Stimulated activated CD4-positive, alpha-beta T cell treated with anti-CD3 and anti-CD28 coated beads, Interleukin-4, amount 100 ng/mL, for 24 hours (primary cell): ENCODE measurements at regions not wholly inside any gene's neighbourhood (a gene's known extent, or its start where the extent isn't known, plus 50 kb on each side); places are given as distances from the start of the nearest gene placed in this dataset.
A peak's percentile ranks its signal among the peaks of the same experiment; 100 is the strongest.
"Not testable (repeated sequence)": the region's sequence is repeated elsewhere in the genome, so short reads cannot be mapped to it uniquely, and the experiment has no call there.

Source experiments
- DNase-seq: peaks from one replicate; pipeline ENCODE4 v3.0.0-alpha.2; 2020

DNA sequence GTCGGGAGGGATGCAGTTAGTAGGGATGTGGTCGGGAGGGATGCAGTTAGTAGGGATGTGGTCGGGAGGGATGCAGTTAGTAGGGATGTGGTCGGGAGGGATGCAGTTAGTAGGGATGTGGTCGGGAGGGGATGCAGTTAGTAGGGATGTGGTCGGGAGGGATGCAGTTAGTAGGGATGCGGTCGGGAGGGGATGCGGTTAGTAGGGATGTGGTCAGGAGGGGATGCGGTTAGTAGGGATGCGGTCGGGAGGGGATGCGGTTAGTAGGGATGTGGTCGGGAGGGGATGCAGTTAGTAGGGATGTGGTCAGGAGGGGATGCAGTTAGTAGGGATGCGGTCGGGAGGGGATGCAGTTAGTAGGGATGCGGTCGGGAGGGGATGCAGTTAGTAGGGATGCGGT is 96.2 kb downstream of the BDH1 start:
- not testable (repeated sequence) for DNase-seq

DNA sequence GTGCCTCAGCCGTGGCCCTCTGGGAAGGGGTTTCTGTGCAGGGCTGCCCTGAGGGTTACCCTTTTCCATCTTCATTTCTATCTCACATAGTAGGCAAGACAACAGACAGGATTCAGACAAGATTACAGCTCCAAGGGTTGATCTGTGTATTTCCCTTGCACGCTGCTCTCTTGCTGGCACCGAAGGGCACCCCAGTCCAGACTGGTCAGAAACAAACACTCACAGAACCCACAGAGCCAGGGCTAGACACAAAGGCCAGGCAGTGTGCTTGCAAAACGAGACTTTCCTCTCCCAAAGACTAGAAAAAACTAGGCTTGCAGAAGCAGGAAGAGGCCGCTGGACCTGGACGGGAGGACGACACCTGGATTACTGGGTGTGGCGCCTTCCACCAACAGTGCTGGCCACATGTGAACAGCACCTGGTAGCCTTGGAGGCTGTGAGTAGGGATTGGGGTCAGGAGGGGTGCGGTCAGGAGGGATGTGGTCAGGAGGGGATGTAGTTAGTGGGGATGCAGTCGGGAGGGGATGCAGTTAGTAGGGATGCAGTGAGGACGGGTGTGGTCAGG is 96.8 kb downstream of the BDH1 start:
- DNase-seq = no peak

DNA sequence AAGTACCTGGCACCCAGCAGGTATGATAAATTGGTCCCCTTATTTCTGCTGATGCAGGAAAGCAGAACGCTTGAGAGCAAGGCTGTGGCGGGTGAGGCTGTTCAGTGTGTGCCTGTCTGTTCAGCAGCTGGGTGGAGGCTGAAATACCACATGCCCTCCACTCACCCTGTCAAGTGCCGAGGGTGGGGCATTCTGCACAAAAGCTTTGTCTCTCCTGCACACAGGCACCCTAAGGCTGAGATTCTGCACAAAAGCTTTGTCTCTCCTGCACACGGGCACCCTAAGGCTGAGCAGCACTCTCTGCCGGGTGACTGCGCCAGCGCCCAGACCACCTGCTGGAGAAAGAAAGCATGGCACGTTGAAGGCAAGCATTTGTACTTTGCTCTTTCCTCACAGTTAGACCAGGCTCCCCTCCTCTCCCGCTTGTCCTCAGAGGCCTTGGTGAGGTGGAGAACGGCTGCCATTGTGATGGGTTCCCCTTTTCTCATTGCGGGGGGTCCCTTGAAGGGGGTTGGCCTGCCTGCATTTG is 97.5 kb downstream of the BDH1 start:
- peak; percentile 51 for DNase-seq

DNA sequence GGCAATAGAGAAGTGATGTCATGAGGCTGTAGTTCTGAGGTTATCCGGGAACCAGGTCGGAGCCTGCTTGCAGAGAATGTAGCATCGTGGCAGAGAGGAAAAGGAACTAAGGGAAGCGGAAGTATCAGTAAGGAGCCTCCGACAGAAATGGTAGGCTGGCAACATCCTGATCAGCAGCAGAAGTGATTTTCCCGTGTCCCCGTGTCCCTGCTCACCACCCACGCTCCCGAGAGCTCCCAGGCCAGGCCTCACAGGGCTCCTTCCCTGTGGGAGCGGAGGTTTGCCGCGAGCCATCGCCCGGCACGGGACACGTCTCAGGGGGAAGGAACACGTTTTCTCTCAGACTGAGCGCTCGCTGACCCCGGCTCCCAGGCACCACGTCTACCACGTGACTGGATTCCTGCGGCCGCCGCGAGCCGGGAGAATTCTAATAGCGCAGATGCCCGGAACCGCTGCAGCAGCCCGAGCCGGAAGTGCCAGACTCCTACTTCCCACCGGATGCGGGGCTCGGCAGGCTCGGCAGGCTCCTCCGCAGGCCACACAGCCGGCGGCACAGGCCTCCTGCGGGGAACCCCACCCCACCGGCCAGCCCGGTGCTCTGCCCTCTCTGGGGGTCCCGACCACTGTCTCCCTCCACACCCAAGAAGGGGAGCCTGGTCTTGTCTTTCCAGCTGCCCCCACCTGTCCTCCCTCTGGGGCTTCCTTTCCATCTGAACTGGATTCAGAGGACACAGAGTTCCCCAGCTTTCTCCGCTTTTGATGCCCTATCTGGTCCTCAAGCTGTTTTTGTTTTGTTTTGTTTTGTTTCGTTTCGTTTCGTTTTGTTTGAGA is 99.3 kb downstream of the BDH1 start:
- peak; percentile 52 for DNase-seq

DNA sequence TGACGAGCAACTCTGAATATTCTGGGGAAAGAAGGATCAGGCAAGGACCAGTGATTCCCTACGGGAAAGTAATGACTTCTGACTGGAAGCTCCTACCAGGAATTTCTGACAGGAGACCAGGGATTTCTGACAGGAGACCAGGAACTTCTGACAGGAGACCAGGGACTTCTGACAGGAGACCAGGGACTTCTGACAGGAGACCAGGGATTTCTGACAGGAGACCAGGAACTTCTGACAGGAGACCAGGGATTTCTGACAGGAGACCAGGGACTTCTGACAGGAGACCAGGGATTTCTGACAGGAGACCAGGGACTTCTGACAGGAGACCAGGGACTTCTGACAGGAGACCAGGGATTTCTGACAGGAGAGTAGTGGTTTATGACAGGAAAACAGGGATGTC is 100.9 kb downstream of the BDH1 start:
- DNase-seq = not testable (repeated sequence)

DNA sequence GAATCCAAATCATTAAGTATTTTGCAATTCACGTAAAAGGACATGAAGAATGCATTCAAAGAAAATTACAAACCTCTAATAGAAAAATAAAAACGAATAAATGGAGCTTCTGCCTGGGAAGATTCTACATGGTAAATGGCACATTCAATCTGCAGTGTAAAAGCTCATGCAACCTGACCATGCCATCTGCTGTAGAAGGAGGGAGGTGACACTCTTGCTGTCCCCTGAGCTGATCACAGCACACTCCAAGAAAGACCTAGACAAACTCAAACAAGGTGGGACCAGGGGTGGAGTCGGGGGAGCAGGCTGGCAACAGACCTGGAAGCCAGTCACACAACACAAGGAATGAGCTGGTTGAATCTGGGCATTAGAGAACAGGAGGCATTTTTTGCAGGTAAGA is 101.8 kb downstream of the BDH1 start:
- peak; percentile 7 for DNase-seq

DNA sequence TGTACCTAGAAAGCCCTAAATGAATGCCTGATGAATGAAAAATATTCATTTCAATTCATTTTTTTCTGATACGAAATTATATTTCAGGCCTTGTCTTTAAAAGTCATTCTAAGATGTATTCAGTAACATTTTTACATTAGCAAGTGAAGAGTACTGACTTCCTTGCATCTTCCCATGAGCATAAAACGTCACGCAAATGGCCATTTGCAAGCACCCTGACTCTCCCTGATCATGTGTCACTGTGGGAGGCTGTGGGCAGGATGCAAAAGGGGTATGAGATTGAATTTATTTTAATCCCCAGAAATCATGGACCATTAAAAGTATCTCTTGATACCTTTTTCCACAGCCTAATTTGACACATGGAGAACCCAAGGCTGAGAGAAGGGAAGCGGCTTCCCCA is 105.0 kb downstream of the BDH1 start:
- no peak for DNase-seq

GRCh38 chr3:197450308-197450707 is 105.5 kb downstream of the BDH1 start:
- DNase-seq = no peak

DNA sequence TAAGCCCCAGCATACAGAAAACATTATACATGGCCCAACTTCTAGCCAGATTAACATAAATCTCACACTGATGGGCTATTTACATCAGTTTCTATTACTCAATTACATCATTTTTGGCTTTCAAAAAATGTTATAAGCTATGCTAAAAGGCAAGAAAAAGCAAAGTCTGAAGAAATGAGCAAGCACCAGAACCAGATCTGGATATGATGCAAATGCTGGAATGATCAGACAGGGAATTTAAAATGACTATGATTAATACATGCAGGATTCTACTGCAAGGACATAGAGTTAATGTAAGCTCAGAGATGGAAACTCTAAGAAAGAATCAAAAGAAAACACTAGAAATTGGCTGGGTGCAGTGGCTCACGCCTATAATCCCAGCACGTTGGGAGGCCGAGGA is 106.6 kb downstream of the BDH1 start:
- not testable (repeated sequence) for DNase-seq

GRCh38 chr3:197447781-197448180 is 108.0 kb downstream of the BDH1 start:
- DNase-seq = not testable (repeated sequence)

- no peak for DNase-seq
Observed at GRCh38 chr3:197447057-197447456, 108.7 kb downstream of the BDH1 start.

DNA sequence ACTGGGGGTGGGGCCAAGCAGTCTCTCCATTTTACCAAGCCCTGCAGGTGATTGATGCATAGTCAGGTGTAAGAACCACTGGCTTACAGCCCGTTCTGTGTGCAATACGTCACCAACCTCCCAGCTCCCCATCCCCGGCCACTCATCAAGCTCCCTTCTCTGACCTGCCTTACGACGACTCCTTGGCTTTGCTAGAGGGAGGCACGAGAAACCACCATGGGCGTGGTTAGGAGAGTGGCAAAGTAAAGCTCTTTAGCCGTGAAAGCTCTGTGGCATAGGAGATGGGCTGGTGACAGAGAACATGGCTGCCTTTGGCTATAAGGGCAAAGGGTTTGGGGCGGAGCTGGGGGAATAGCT is 109.1 kb downstream of the BDH1 start:
- no peak for DNase-seq

GRCh38 chr3:197445896-197446699 is 109.7 kb downstream of the BDH1 start:
- DNase-seq = no peak

DNA sequence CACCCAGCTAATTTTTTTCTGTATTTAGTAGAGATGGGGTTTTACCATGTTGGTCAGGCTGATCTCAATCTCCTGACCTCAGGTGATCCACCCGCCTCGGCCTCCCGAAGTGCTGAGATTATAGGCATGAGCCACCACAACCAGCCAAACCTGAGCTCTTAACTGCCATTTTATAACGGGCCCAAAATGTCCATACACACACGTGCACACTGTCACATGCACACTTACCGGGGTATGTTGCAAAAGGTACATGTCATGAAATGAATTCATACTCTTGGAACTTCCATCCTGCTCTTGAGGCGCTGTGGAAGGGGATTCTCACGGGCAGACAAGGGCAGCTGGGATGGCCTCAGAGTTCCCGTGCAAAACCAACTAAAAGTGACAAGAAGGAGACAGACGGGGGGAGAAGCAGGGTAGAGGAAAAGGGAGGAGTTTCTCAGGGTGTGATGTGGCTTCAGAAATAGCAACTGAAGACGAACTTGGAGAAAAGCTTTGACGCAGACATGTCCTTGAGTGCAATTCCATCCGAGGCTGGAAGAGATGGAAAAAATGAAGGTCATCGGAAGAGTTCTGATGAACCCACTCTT is 110.9 kb downstream of the BDH1 start:
- DNase-seq = no peak

- no peak for DNase-seq
Observed at GRCh38 chr3:197443506-197443905, 112.3 kb downstream of the BDH1 start.

DNA sequence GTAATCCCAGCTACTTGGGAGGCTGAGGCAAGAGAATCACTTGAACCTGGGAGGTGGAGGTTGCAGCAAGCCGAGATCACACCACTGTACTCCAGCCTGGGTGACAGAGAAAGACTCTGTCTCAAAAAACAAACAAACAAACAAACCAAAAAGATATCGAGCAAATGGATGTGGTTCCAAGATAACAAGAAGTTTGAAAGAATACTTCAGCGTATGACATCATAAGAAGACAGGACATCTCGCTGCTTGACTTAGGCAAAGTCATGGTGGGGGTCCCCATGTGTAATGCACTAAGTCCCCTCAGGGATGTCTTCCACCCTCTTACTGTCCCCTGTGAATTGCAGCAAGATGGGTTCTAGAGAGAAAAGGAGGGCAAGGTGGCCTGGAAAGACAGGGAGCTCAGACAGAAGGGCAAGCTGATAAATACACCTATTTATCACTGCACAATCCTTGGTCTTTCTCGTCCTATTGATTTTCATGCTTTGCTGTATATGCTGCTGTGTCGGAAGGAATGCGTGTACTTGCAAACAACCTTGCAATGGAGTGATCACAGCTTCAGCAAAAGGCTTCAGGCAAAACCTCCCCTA is 115.0 kb downstream of the BDH1 start:
- no peak for DNase-seq

- no peak for DNase-seq
Observed at GRCh38 chr3:197438906-197439305, 116.9 kb downstream of the BDH1 start.

DNA sequence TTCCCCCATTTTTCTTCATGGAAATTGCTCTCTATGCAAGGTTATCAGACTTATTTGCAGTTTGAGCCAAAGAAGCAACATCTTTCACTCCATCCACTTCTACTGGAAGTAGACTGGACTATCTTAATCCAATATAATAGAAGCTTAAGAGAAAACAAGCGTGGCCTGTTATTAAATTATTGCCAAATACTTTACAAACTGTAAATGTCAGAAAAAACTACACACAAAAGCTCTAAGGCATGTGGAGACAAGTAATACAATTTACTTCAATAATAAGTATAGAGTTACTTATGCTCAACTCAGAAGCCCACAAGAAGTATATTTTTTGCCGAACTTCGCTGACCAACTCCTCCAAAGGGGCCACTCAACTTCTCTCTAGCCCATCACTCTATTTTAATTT is 120.3 kb downstream of the BDH1 start:
- no peak for DNase-seq

DNA sequence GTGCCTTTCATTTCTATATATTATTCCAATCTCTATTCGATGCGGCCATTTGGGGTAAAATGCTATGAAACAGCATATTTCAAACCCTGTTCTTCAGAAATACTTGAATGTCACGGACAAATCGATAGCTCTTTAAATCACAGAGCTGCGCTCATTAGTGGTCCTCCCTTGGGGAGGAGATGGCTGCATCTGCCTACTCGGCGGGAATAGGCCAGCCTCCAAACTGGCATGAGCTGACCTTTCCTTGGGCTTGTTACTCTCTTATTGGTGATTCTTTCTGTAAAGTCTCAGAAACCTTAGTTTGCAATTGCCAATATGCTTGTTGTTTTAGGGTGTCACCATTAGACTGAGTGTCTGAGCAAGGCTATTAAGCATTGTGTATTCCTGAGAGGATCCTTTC is 120.9 kb downstream of the BDH1 start:
- no peak for DNase-seq

GRCh38 chr3:197432384-197433127 is 123.2 kb downstream of the BDH1 start:
- no peak for DNase-seq

DNA sequence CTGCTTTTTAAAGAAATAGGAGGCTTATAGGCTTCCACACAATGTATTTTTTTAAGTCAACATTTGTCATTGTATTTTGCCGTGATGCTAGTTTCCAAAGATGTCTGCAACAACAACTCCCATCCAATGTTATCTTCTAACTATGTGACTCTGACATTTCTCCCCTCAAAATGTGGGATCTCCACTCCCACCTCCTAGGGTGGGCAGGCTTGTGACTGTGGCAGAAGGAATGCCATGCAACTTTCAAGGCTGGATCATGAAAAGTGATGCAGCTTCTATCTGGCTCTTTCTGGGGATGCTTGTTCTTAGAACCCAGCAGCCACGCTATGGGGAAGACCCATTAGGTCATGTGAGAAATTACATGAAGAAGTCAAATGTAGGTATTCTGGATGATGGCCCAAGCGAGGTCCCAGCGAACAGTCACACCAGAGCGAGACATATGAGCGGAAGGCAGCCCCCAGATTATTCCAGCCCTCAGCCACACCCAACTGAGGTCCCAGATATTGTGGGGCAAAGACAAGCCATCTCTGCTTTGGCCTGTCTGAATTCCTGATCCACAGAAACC is 124.3 kb downstream of the BDH1 start:
- no peak for DNase-seq

- no peak for DNase-seq
Observed at GRCh38 chr3:197430934-197431333, 124.8 kb downstream of the BDH1 start.
